H1 (cell line): ENCODE measurements at regions not wholly inside any gene's neighbourhood (a gene's known extent, or its start where the extent isn't known, plus 50 kb on each side); places are given as distances from the start of the nearest gene placed in this dataset.

Experiments used
- CBX5 ChIP-seq: fragments of 300-800, 300-1000 bp; sonication (generic); IDR thresholded peaks from 2 replicates; pipeline ENCODE4 v1.7.1; 2016; ENCODE audit warnings: antibody characterized with exemption, low read length, low read depth
- CEBPB ChIP-seq: IDR thresholded peaks from 2 replicates; pipeline ENCODE4 v1.6.1; 2012; ENCODE audit warnings: low read depth, low read length
- EZH2 ChIP-seq: fragments of 200-600 bp; sonication (generic); IDR thresholded peaks from 2 replicates; pipeline ENCODE4 v1.7.1; 2012; ENCODE audit warnings: low read depth, mild to moderate bottlenecking, moderate library complexity, low read length, inconsistent platforms; ENCODE audit not compliant: severe bottlenecking
- POLR2A ChIP-seq, 2 experiments: IDR thresholded peaks; 1 replicate in 1 of 2; 2 replicates in 1 of 2; pipeline ENCODE4 v1.6.1; 2011; ENCODE audit warnings: low read depth in 2 of 2, low read length in 2 of 2, mild to moderate bottlenecking in 2 of 2; ENCODE audit errors: control extremely low read depth in 1 of 2
- RBBP5 ChIP-seq: IDR thresholded peaks from 2 replicates; pipeline ENCODE4 v1.7.1; 2012; ENCODE audit warnings: low read depth, mild to moderate bottlenecking, inconsistent platforms, low read length, moderate library complexity, borderline replicate concordance
- SUZ12 ChIP-seq: fragments of 200-600 bp; sonication (generic); IDR thresholded peaks from 2 replicates; pipeline ENCODE4 v1.6.1; 2012; ENCODE audit warnings: mild to moderate bottlenecking, inconsistent platforms, low read length, moderate library complexity, mixed read lengths
- TAF7 ChIP-seq: optimal IDR thresholded peaks from 2 replicates; pipeline ENCODE3; 2011; ENCODE audit warnings: low read depth, mild to moderate bottlenecking, inconsistent platforms, low read length, moderate library complexity, borderline replicate concordance
- TF ChIP-seq, protein P1 (sequence below), 3 experiments: IDR thresholded peaks; 1 replicate in 2 of 3; 2 replicates in 1 of 3; pipeline versions ENCODE4 v1.5.1 to v1.6.1; 2011; ENCODE audit warnings: low read length in 3 of 3, mild to moderate bottlenecking in 3 of 3, inconsistent platforms in 2 of 3, low read depth in 1 of 3, moderate library complexity in 1 of 3; ENCODE audit not compliant: insufficient read depth in 1 of 3; ENCODE audit errors: control extremely low read depth in 1 of 3
- TF ChIP-seq, protein P2 (sequence below): IDR thresholded peaks from 2 replicates; pipeline ENCODE4 v1.6.1; 2012; ENCODE audit warnings: inconsistent platforms
- TF ChIP-seq, protein P3 (sequence below): IDR thresholded peaks from 2 replicates; pipeline ENCODE4 v1.6.1; 2011; ENCODE audit warnings: low read length, improper control_type of control experiment

DNA sequence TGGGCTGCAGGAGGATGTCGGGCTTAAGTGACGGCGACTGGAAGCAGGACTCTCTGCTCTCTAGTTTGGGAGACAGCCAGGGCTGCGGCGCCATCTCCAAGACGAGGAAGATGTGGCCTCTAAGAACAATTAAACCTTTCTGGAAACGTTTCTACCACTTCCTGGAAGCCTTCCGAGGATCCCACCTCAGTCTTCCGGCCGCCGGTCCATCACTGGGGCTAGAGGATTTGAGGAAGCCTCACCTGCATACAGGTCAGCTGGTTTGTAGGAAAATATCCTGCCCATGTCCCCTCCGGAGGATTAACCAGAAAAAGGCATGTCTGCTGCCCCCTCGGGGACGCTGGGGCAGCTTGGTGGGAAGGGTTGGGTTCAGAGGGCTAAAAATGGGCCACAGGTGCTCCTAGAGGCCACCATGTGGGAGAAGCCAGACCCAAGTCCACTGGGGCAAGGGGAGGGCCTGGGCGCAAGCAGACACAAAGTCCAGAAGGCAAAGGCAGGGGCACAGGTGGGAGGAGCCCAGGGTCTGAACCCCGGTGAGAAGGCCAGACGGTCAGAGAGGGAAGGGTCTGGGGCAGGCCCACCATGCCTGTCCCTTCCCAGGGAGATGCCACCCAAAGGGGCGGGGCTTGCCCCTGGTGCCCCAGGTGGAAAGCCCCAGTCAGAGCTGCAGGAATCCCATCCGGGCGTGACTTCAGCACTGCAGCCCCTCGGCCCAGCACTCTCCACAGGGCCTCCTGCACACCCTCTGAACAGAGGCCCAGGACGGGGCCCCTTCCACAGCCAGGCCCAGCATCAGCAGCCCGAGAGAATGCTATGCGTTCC, 82.2 kb upstream of the ID2 start:
- TF ChIP-seq, protein P1, sequence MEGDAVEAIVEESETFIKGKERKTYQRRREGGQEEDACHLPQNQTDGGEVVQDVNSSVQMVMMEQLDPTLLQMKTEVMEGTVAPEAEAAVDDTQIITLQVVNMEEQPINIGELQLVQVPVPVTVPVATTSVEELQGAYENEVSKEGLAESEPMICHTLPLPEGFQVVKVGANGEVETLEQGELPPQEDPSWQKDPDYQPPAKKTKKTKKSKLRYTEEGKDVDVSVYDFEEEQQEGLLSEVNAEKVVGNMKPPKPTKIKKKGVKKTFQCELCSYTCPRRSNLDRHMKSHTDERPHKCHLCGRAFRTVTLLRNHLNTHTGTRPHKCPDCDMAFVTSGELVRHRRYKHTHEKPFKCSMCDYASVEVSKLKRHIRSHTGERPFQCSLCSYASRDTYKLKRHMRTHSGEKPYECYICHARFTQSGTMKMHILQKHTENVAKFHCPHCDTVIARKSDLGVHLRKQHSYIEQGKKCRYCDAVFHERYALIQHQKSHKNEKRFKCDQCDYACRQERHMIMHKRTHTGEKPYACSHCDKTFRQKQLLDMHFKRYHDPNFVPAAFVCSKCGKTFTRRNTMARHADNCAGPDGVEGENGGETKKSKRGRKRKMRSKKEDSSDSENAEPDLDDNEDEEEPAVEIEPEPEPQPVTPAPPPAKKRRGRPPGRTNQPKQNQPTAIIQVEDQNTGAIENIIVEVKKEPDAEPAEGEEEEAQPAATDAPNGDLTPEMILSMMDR (IDR thresholded peaks at IDR 0.05; ENCODE audit: control extremely low read depth in 1 of 3, insufficient read depth in 1 of 3, low read depth in 1 of 3, low read length in 3 of 3), result no peak
- no peak for TF ChIP-seq EZH2
- TF ChIP-seq, protein P2, sequence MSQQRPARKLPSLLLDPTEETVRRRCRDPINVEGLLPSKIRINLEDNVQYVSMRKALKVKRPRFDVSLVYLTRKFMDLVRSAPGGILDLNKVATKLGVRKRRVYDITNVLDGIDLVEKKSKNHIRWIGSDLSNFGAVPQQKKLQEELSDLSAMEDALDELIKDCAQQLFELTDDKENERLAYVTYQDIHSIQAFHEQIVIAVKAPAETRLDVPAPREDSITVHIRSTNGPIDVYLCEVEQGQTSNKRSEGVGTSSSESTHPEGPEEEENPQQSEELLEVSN, result no peak
- TF ChIP-seq, protein P3, sequence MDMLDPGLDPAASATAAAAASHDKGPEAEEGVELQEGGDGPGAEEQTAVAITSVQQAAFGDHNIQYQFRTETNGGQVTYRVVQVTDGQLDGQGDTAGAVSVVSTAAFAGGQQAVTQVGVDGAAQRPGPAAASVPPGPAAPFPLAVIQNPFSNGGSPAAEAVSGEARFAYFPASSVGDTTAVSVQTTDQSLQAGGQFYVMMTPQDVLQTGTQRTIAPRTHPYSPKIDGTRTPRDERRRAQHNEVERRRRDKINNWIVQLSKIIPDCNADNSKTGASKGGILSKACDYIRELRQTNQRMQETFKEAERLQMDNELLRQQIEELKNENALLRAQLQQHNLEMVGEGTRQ, result no peak
- no peak for TF ChIP-seq CBX5
- no peak for TF ChIP-seq TAF7
- TF ChIP-seq POLR2A (IDR thresholded peaks at IDR 0.05; ENCODE audit: control extremely low read depth in 1 of 2, low read depth in 2 of 2, low read length in 2 of 2), result no peak
- no peak for TF ChIP-seq RBBP5
- TF ChIP-seq SUZ12, result no peak
- no peak for TF ChIP-seq CEBPB
